Fibroblast of mammary gland (primary cell): ENCODE measurements at regions not wholly inside any gene's neighbourhood (a gene's known extent, or its start where the extent isn't known, plus 50 kb on each side); places are given as distances from the start of the nearest gene placed in this dataset.

Experiments
- DNase-seq: peaks from one replicate; pipeline ENCODE4 v3.0.0-alpha.2; 2010; ENCODE audit warnings: low read depth
- H3K4me3 ChIP-seq: 2 replicates; pipeline ENCODE4 v1.5.1; 2011; ENCODE audit warnings: low read depth, mild to moderate bottlenecking, low read length, moderate library complexity; ENCODE audit not compliant: control insufficient read depth
- TF ChIP-seq, protein P1 (sequence below): conservative IDR thresholded peaks from 2 replicates; pipeline ENCODE4 v1.5.1; 2011; ENCODE audit warnings: low read depth, low read length, inconsistent platforms; ENCODE audit not compliant: control insufficient read depth, insufficient read depth

DNA sequence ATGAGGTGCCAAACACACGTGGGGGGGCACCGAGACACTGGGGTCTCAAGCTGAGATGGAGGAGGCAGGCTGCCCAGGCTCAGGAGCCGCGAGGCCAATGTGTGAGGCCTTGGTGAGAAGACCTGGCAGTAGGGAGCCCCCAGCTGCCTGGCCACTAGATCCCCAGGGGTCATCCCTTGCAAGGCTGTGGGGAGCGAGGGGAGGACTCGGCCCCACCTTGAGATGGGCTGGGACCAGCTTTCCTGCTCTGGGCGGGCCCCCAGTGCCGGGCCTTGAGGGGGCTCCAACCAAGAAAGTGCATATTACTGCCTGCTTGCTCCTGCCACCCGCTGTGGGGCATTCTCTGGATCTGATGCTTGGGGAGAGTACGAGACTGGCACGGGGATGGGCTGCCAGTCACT lies 107.0 kb downstream of the CTTN start:
- DNase-seq = no peak
- TF ChIP-seq, protein P1, sequence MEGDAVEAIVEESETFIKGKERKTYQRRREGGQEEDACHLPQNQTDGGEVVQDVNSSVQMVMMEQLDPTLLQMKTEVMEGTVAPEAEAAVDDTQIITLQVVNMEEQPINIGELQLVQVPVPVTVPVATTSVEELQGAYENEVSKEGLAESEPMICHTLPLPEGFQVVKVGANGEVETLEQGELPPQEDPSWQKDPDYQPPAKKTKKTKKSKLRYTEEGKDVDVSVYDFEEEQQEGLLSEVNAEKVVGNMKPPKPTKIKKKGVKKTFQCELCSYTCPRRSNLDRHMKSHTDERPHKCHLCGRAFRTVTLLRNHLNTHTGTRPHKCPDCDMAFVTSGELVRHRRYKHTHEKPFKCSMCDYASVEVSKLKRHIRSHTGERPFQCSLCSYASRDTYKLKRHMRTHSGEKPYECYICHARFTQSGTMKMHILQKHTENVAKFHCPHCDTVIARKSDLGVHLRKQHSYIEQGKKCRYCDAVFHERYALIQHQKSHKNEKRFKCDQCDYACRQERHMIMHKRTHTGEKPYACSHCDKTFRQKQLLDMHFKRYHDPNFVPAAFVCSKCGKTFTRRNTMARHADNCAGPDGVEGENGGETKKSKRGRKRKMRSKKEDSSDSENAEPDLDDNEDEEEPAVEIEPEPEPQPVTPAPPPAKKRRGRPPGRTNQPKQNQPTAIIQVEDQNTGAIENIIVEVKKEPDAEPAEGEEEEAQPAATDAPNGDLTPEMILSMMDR = no peak
- H3K4me3 ChIP-seq = no peak overlapping the region

DNA sequence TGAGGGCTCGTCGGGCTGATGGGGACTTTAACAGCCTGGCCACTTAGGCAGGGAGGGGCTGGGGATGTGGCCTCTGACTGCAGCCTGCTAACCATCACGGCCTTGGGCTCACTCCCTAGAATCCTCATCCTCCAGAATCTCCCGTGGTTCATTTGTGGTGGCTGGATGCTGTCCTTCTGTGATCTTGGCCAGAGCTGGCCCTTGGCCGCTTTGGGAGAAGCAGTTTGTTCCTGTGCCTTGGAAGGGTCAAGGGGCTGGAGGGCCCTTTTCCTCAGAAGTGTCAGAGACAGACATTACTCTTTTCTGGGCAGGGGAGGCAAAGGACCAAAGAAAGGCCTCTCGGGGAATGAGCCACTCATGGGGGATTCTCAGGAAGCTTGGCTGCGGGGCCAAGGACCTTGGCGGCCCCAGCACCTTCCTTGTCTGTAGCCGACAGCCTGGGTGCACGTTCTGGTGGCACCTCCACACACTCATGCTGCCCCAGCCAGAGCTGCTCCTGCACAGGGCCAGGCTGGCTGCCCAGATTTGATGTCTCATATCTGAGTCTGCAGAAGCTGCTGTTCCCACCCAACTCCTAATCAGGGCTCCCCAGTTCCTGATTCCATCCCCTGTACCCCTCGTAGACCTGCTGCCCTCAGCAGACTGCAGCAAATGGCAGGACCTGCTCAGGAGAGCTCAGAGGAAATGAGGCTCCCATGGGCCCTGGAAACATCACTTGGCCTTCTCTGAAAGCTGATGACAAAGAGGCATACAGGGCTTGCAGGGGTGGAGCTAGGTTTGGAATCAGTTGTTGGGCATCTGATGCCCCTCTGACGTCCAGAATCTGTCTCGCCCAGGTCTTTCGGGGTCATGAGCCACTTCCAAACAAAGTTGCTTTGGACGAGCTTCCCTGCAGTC lies 107.7 kb downstream of the CTTN start:
- TF ChIP-seq, protein P1 = no peak
- no peak for DNase-seq
- H3K4me3 ChIP-seq = no peak overlapping the region

DNA sequence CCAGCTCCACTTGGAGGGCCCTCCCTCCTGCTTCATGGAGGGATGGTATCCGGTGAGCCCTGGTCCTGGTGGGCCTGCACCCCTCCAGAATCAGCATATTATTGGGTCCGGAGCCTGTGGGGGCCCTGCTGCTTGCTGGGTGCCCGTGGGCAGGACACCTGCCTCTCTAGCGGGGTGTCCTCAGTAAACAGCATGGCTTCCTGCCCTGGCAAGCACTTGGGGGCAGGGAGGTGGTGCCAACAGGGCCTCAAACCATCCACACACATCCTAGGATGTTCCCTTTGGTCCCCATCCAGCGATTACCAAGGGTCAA lies 108.3 kb downstream of the CTTN start:
- H3K4me3 ChIP-seq = no peak overlapping the region
- DNase-seq = no peak
- TF ChIP-seq, protein P1 = no peak

DNA sequence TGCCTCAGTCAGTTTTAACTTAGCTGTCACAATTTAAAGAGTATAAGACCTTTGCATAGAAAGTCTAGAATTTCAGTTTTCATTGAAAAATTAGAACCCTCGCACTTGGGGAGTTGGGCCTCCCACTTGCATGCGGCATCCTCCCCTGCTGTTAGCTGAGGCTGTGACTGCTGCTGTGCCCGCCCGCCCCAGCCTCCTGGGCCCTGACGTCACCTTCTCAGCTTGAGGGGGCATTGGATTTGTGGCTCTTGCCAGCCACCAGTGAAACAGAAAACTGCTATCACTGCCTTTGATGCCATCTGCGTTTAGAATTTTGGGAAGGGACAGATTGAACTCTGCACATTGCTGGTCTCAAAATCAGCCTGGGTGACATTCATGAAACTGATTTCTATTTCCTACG lies 108.7 kb downstream of the CTTN start:
- TF ChIP-seq, protein P1 = no peak
- no peak overlapping the region for H3K4me3 ChIP-seq
- no peak for DNase-seq

DNA sequence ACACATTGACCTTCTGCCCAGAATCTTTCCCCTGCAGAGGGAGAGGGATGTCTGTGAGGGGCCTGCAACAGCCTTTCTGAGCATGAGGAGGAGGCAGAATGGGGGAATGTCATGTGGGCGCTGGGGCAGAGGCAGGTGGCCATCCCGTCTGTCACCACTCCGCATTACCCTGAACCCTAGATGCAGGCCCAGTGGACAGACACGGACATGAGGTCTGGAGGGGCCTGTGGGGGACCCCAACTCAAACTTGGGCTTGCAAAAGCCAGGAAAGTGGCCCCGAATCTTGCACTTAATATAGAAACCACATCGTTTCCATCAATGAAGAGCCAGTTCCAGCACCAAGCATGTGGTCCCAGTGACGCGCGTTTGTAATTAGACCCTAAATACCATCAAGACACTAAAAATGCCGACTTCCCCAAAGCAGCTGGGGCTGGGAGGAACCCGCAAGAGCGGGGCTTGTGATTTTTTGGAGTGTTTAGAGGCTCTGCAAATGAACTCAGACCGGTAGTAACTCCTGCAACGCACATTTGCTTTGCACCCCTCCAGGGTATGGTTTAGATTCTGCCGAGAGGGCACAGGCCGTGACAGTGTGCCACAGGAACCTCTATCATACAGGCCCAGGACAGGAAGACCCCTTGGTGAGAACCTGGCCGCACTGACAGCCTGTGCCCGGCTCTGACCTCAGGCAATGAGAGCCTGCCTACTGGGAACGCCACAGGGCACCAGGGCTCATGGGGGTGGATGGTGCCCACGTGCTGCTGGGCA lies 109.3 kb downstream of the CTTN start:
- no peak overlapping the region for H3K4me3 ChIP-seq
- no peak for DNase-seq
- TF ChIP-seq, protein P1 = no peak

DNA sequence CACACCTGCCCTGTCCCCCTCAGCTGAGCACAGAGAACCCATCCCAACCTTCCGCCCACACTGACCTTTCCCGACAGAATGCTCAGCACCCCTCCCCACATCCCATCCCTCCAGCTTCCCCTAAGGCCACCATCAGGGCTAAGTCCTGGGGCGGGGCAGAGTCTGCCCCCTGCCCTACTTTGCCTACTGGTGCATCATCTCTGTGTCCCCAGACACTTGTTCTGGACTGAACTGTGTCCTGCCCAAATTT lies 109.8 kb downstream of the CTTN start:
- H3K4me3 ChIP-seq = no peak overlapping the region
- DNase-seq = no peak
- TF ChIP-seq, protein P1 = no peak

DNA sequence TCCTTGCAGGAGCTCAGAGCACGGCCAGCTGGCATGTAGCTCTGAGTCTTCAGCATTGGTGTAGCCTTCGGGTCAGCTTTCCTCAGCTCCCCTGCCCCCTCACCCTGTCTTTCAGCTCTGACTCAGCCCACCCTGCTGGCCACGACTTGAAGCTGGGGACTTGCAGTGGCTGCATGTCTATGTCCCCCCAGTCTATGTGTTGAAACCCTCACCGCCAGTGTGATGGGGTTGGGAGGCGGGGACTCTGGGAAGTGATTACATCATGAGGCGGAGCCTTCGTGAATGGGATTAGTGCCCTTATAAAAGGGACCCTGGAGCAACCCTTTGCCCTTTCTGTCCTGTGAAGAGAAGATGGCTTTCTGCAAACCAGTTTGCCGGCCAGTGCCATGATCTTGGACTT lies 111.1 kb downstream of the CTTN start:
- no peak overlapping the region for H3K4me3 ChIP-seq
- TF ChIP-seq, protein P1 = no peak
- no peak for DNase-seq
